Amniotic stem cell (primary cell): ENCODE measurements at regions not wholly inside any gene's neighbourhood (a gene's known extent, or its start where the extent isn't known, plus 50 kb on each side); places are given as distances from the start of the nearest gene placed in this dataset.

Experiments
- DNase-seq: peaks from one replicate; lab custom pipeline; 2025; lab: John Stamatoyannopoulos, UW

GRCh38 chr16:61596655-61597054 is 439.6 kb downstream of the CDH8 start:
- no peak for DNase-seq

- DNase-seq = no peak
Measured at GRCh38 chr16:61595605-61596004, 440.6 kb downstream of the CDH8 start.

GRCh38 chr16:61590577-61590976 is 445.7 kb downstream of the CDH8 start:
- DNase-seq = no peak

- no peak for DNase-seq
Measured at GRCh38 chr16:61587526-61587925, 448.7 kb downstream of the CDH8 start.

GRCh38 chr16:61581417-61582046 is 454.7 kb downstream of the CDH8 start:
- DNase-seq = no peak

- DNase-seq = no peak
Measured at GRCh38 chr16:61580579-61580978, 455.7 kb downstream of the CDH8 start.

GRCh38 chr16:61579195-61579594 is 457.0 kb downstream of the CDH8 start:
- no peak for DNase-seq

GRCh38 chr16:61576476-61576875 is 459.8 kb downstream of the CDH8 start:
- no peak for DNase-seq

GRCh38 chr16:61575617-61576016 is 460.6 kb downstream of the CDH8 start:
- DNase-seq = no peak

GRCh38 chr16:61569028-61569427 is 467.2 kb downstream of the CDH8 start:
- no peak for DNase-seq

GRCh38 chr16:61564716-61565115 is 471.5 kb downstream of the CDH8 start:
- no peak for DNase-seq

- no peak for DNase-seq
Measured at GRCh38 chr16:61555718-61556441, 480.4 kb downstream of the CDH8 start.

- no peak for DNase-seq
Measured at GRCh38 chr16:61549327-61549726, 486.9 kb downstream of the CDH8 start.

- DNase-seq = no peak
Measured at GRCh38 chr16:61547626-61548025, 488.6 kb downstream of the CDH8 start.

GRCh38 chr16:61544165-61544564 is 492.1 kb downstream of the CDH8 start:
- no peak for DNase-seq

GRCh38 chr16:61540216-61540615 is 496.0 kb downstream of the CDH8 start:
- no peak for DNase-seq

GRCh38 chr16:61530697-61531096 is 505.5 kb downstream of the CDH8 start:
- no peak for DNase-seq

GRCh38 chr16:61500851-61501250 is 535.4 kb downstream of the CDH8 start:
- no peak for DNase-seq

- no peak for DNase-seq
Measured at GRCh38 chr16:61480250-61480649, 556.0 kb downstream of the CDH8 start.

GRCh38 chr16:61471737-61472136 is 564.5 kb downstream of the CDH8 start:
- no peak for DNase-seq

GRCh38 chr16:61471023-61471422 is 565.2 kb downstream of the CDH8 start:
- DNase-seq = no peak

GRCh38 chr16:61465285-61465684 is 571.0 kb downstream of the CDH8 start:
- no peak for DNase-seq

GRCh38 chr16:61460020-61460419 is 576.2 kb downstream of the CDH8 start:
- DNase-seq = no peak

- DNase-seq = no peak
Measured at GRCh38 chr16:61435346-61435745, 600.9 kb downstream of the CDH8 start.
